ENCODE measurements at regions not wholly inside any gene's neighbourhood (a gene's known extent, or its start where the extent isn't known, plus 50 kb on each side); places are given as distances from the start of the nearest gene placed in this dataset.
"Not testable (repeated sequence)": the region's sequence is repeated elsewhere in the genome, so short reads cannot be mapped to it uniquely, and the experiment has no call there.

GRCh38 chr1:149635290-149635899 lies 51.7 kb downstream of the PPIAL4C start:
- H3K27ac ChIP-seq (ENCODE audit: low read depth, low read length) = not testable (repeated sequence)

GRCh38 chr1:149636286-149637122 lies 52.9 kb downstream of the PPIAL4C start:
- not testable (repeated sequence) for H3K27me3 ChIP-seq (ENCODE audit: control insufficient read depth, low read length); H3K9me3 ChIP-seq (ENCODE audit: control insufficient read depth, insufficient read depth, low read length); H3K36me3 ChIP-seq (ENCODE audit: control insufficient read depth, low read length); H4K20me1 ChIP-seq (ENCODE audit: control insufficient read depth, insufficient read depth, low read depth, low read length); H3K9me2 ChIP-seq (replicated peaks; ENCODE audit: control insufficient read depth, low read length); H3F3A ChIP-seq (ENCODE audit: control insufficient read depth, insufficient read depth); H3K79me2 ChIP-seq (ENCODE audit: control insufficient read depth, low read length); H3K4me1 ChIP-seq (ENCODE audit: control insufficient read depth, low read length)
- H3K27ac ChIP-seq (ENCODE audit: low read depth, low read length) = peak overlapping the region; percentile 70
- peak overlapping the region; percentile 65 for H3K4me2 ChIP-seq (ENCODE audit: low read length)
- H3K4me3 ChIP-seq (ENCODE audit: low read length) = peak overlapping the region; percentile 69

More at GRCh38 chr1:149635290-149635899, 51.7 kb downstream of the PPIAL4C start:
- H3K4me2 ChIP-seq (ENCODE audit: low read length) = peak overlapping the region; percentile 65
- H4K20me1 ChIP-seq (ENCODE audit: control insufficient read depth, insufficient read depth, low read depth, low read length); H3K9me2 ChIP-seq (replicated peaks; ENCODE audit: control insufficient read depth, low read length); H3F3A ChIP-seq (ENCODE audit: control insufficient read depth, insufficient read depth); H3K27me3 ChIP-seq (ENCODE audit: control insufficient read depth, low read length); H3K79me2 ChIP-seq (ENCODE audit: control insufficient read depth, low read length); H3K36me3 ChIP-seq (ENCODE audit: control insufficient read depth, low read length); H3K4me1 ChIP-seq (ENCODE audit: control insufficient read depth, low read length); H3K9me3 ChIP-seq (ENCODE audit: control insufficient read depth, insufficient read depth, low read length): not testable (repeated sequence)
- peak overlapping the region; percentile 69; the same call in 1 of the 2 replicates for H3K4me3 ChIP-seq (ENCODE audit: low read length)

- not testable (repeated sequence) for H3K9me2 ChIP-seq (replicated peaks; ENCODE audit: control insufficient read depth, low read length); H4K20me1 ChIP-seq (ENCODE audit: control insufficient read depth, insufficient read depth, low read depth, low read length); H3K4me1 ChIP-seq (ENCODE audit: control insufficient read depth, low read length); H3K36me3 ChIP-seq (ENCODE audit: control insufficient read depth, low read length); H3K27ac ChIP-seq (ENCODE audit: low read depth, low read length); H3K4me2 ChIP-seq (ENCODE audit: low read length); H3F3A ChIP-seq (ENCODE audit: control insufficient read depth, insufficient read depth); H3K9me3 ChIP-seq (ENCODE audit: control insufficient read depth, insufficient read depth, low read length); H3K27me3 ChIP-seq (ENCODE audit: control insufficient read depth, low read length); H3K79me2 ChIP-seq (ENCODE audit: control insufficient read depth, low read length); H3K4me3 ChIP-seq (ENCODE audit: low read length)
Measured at GRCh38 chr1:149638481-149638880, 54.8 kb downstream of the PPIAL4C start.

- H3K4me3 ChIP-seq (ENCODE audit: low read length) = not testable (repeated sequence)
Measured at GRCh38 chr1:149638901-149639658, 55.4 kb downstream of the PPIAL4C start.

GRCh38 chr1:149641179-149641578 lies 57.5 kb downstream of the PPIAL4C start:
- not testable (repeated sequence) for H3K79me2 ChIP-seq (ENCODE audit: control insufficient read depth, low read length); H4K20me1 ChIP-seq (ENCODE audit: control insufficient read depth, insufficient read depth, low read depth, low read length); H3K9me2 ChIP-seq (replicated peaks; ENCODE audit: control insufficient read depth, low read length); H3K4me2 ChIP-seq (ENCODE audit: low read length); H3K4me3 ChIP-seq (ENCODE audit: low read length); H3K9me3 ChIP-seq (ENCODE audit: control insufficient read depth, insufficient read depth, low read length); H3K4me1 ChIP-seq (ENCODE audit: control insufficient read depth, low read length); H3K36me3 ChIP-seq (ENCODE audit: control insufficient read depth, low read length); H3K27me3 ChIP-seq (ENCODE audit: control insufficient read depth, low read length); H3K27ac ChIP-seq (ENCODE audit: low read depth, low read length); H3F3A ChIP-seq (ENCODE audit: control insufficient read depth, insufficient read depth)

More at GRCh38 chr1:149638901-149639658, 55.4 kb downstream of the PPIAL4C start:
- not testable (repeated sequence) for H3K9me3 ChIP-seq (ENCODE audit: control insufficient read depth, insufficient read depth, low read length); H3K4me1 ChIP-seq (ENCODE audit: control insufficient read depth, low read length); H3K9me2 ChIP-seq (replicated peaks; ENCODE audit: control insufficient read depth, low read length); H3K36me3 ChIP-seq (ENCODE audit: control insufficient read depth, low read length); H4K20me1 ChIP-seq (ENCODE audit: control insufficient read depth, insufficient read depth, low read depth, low read length); H3K27ac ChIP-seq (ENCODE audit: low read depth, low read length); H3K79me2 ChIP-seq (ENCODE audit: control insufficient read depth, low read length); H3F3A ChIP-seq (ENCODE audit: control insufficient read depth, insufficient read depth); H3K27me3 ChIP-seq (ENCODE audit: control insufficient read depth, low read length); H3K4me2 ChIP-seq (ENCODE audit: low read length)

- H3K27me3 ChIP-seq (ENCODE audit: control insufficient read depth, low read length); H3K9me2 ChIP-seq (replicated peaks; ENCODE audit: control insufficient read depth, low read length); H3K4me3 ChIP-seq (ENCODE audit: low read length); H3K36me3 ChIP-seq (ENCODE audit: control insufficient read depth, low read length); H3K27ac ChIP-seq (ENCODE audit: low read depth, low read length); H4K20me1 ChIP-seq (ENCODE audit: control insufficient read depth, insufficient read depth, low read depth, low read length); H3K9me3 ChIP-seq (ENCODE audit: control insufficient read depth, insufficient read depth, low read length); H3K79me2 ChIP-seq (ENCODE audit: control insufficient read depth, low read length); H3F3A ChIP-seq (ENCODE audit: control insufficient read depth, insufficient read depth); H3K4me1 ChIP-seq (ENCODE audit: control insufficient read depth, low read length); H3K4me2 ChIP-seq (ENCODE audit: low read length): not testable (repeated sequence)
Measured at GRCh38 chr1:149644818-149645217, 61.2 kb downstream of the PPIAL4C start.

- not testable (repeated sequence) for H3K27me3 ChIP-seq (ENCODE audit: control insufficient read depth, low read length); H3K9me2 ChIP-seq (replicated peaks; ENCODE audit: control insufficient read depth, low read length); H3K4me2 ChIP-seq (ENCODE audit: low read length)
Measured at GRCh38 chr1:149646360-149647017, 62.8 kb downstream of the PPIAL4C start.

More at GRCh38 chr1:149646360-149647017, 62.8 kb downstream of the PPIAL4C start:
- not testable (repeated sequence) for H3K4me1 ChIP-seq (ENCODE audit: control insufficient read depth, low read length); H3K79me2 ChIP-seq (ENCODE audit: control insufficient read depth, low read length); H3F3A ChIP-seq (ENCODE audit: control insufficient read depth, insufficient read depth); H3K9me3 ChIP-seq (ENCODE audit: control insufficient read depth, insufficient read depth, low read length); H3K36me3 ChIP-seq (ENCODE audit: control insufficient read depth, low read length); H3K27ac ChIP-seq (ENCODE audit: low read depth, low read length); H4K20me1 ChIP-seq (ENCODE audit: control insufficient read depth, insufficient read depth, low read depth, low read length); H3K4me3 ChIP-seq (ENCODE audit: low read length)

All from DOHH2 (cell line).